Left ventricle myocardium inferior (tissue), 1 donor: ENCODE measurements at regions not wholly inside any gene's neighbourhood (a gene's known extent, or its start where the extent isn't known, plus 50 kb on each side); places are given as distances from the start of the nearest gene placed in this dataset.

Source experiments
- DNase-seq: peaks from one replicate; pipeline ENCODE4 v3.0.0-alpha.2; 2020
- H3K27ac ChIP-seq: fragments of 200-600 bp; replicated peaks from 2 replicates; pipeline ENCODE4 v1.8.0; 2021
- H3K27me3 ChIP-seq: fragments of 200-600 bp; 2 replicates; pipeline ENCODE4 v1.8.0; 2021; ENCODE audit warnings: low read depth
- H3K36me3 ChIP-seq: fragments of 200-600 bp; 2 replicates; pipeline ENCODE4 v1.8.0; 2021
- H3K4me1 ChIP-seq: fragments of 200-600 bp; 2 replicates; pipeline ENCODE4 v1.8.0; 2021
- H3K4me3 ChIP-seq: fragments of 200-600 bp; 2 replicates; pipeline ENCODE4 v1.8.0; 2021; ENCODE audit warnings: mild to moderate bottlenecking, moderate library complexity
- H3K9me3 ChIP-seq: fragments of 200-600 bp; replicated peaks from 2 replicates; pipeline ENCODE4 v1.8.0; 2021
- intact Hi-C: fragments of 100-400 bp; cut with micrococcal nuclease; formaldehyde crosslinking; loops from one replicate; pipeline ENCODE4 v1.11.0; 2022
- TF ChIP-seq, protein P1 (sequence below): fragments of 200-600 bp; IDR thresholded peaks from 2 replicates; pipeline ENCODE4 v1.8.0; 2021; ENCODE audit warnings: antibody characterized with exemption, mild to moderate bottlenecking, borderline replicate concordance
- donor health status: DM: no; HTN: yes; CAD: no; lungs with severe emphysema.

DNA sequence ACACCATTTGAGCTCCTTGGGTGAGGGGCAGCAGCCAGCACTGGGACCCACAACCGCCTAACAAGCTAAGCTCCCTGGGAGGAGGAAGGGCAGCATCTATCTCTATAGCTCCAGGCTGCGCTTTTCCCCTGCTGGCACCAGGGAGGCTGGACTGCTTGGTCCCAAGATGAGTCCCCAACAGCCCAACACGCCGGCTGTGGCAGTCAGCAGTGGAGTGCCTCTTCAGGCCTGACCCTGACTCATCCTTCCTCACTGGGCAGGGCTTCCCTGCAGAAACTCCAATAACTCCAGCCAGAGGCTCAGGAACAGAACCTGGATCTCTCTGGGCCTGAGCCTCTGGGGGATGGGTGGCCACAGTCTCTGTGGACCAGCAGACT is 113.7 kb upstream of the ADAMTS16 start:
- no peak overlapping the region for H3K4me3 ChIP-seq
- TF ChIP-seq, protein P1, sequence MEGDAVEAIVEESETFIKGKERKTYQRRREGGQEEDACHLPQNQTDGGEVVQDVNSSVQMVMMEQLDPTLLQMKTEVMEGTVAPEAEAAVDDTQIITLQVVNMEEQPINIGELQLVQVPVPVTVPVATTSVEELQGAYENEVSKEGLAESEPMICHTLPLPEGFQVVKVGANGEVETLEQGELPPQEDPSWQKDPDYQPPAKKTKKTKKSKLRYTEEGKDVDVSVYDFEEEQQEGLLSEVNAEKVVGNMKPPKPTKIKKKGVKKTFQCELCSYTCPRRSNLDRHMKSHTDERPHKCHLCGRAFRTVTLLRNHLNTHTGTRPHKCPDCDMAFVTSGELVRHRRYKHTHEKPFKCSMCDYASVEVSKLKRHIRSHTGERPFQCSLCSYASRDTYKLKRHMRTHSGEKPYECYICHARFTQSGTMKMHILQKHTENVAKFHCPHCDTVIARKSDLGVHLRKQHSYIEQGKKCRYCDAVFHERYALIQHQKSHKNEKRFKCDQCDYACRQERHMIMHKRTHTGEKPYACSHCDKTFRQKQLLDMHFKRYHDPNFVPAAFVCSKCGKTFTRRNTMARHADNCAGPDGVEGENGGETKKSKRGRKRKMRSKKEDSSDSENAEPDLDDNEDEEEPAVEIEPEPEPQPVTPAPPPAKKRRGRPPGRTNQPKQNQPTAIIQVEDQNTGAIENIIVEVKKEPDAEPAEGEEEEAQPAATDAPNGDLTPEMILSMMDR: no peak
- no peaks in the 10 kb centered on the region for H3K4me1 ChIP-seq
- peaks cover 6% of the 10 kb centered on the region for H3K9me3 ChIP-seq
- no peak overlapping the region for H3K27ac ChIP-seq
- no peak for DNase-seq
- intact Hi-C loops: no loop called here
- H3K27me3 ChIP-seq: no peaks in the 10 kb centered on the region
- H3K36me3 ChIP-seq: no peaks in the 10 kb centered on the region

GRCh38 chr5:5031665-5032064 is 108.5 kb upstream of the ADAMTS16 start:
- no peaks in the 10 kb centered on the region for H3K4me1 ChIP-seq
- H3K36me3 ChIP-seq: no peaks in the 10 kb centered on the region
- no peak overlapping the region for H3K27ac ChIP-seq
- H3K27me3 ChIP-seq: no peaks in the 10 kb centered on the region
- no peak overlapping the region for H3K4me3 ChIP-seq
- peaks cover 6% of the 10 kb centered on the region for H3K9me3 ChIP-seq
- no peak for DNase-seq
- TF ChIP-seq, protein P1: no peak
- intact Hi-C loops: no loop called here

DNA sequence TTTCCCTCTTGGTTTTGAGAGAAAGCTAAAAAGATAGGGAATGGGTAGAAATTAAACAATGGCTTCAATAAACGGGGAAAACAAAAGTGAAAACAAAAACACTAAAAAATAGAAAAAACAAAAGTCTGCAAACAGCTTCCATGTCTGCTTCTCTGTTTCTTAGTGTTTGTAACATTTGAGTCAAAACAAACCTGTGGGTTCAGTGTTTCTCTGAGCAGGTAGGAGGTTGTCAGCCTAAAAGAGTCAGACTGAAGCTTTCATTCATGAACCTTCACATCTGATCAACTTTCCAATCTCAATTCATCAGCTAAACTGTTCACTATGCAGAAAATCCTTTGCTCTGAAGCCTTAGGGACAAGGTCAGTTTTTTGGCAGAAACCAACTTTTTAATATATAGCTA is 102.5 kb upstream of the ADAMTS16 start:
- intact Hi-C loops: no loop called here
- Histone ChIP-seq H3K4me1 (no peaks in the 10 kb centered on the region), H3K27ac (no peak overlapping the region), H3K27me3 (no peaks in the 10 kb centered on the region), H3K9me3 (no peaks in the 10 kb centered on the region), H3K4me3 (no peak overlapping the region), H3K36me3 (no peaks in the 10 kb centered on the region)
- TF ChIP-seq, protein P1: no peak
- DNase-seq: no peak

DNA sequence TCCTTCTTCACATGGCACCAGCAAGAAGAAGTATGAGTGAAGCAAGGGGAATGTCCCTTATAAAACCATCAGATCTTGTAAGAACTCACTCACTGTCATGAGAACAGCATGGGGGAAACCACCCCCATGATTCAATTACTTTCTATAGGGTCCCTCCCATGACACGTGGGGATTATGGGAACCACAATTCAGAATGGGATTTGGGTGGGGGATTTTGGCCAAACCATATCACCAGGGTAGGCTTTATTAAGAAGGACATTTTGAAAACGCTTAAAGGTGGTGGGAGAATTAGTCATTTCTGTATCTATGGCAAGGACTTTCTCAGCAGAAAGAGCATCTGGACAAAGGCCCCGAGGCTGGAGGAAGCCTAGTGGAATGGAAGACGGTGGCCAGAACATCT is 100.2 kb upstream of the ADAMTS16 start:
- no peak for DNase-seq
- H3K4me1 ChIP-seq: no peaks in the 10 kb centered on the region
- H3K27me3 ChIP-seq: no peaks in the 10 kb centered on the region
- no peak overlapping the region for H3K4me3 ChIP-seq
- no peaks in the 10 kb centered on the region for H3K9me3 ChIP-seq
- intact Hi-C loops: no loop called here
- no peaks in the 10 kb centered on the region for H3K36me3 ChIP-seq
- H3K27ac ChIP-seq: no peak overlapping the region
- TF ChIP-seq, protein P1: no peak

- Histone ChIP-seq H3K27ac (no peak overlapping the region), H3K4me1 (no peaks in the 10 kb centered on the region), H3K27me3 (no peaks in the 10 kb centered on the region), H3K4me3 (no peak overlapping the region), H3K36me3 (no peaks in the 10 kb centered on the region), H3K9me3 (no peaks in the 10 kb centered on the region)
- TF ChIP-seq, protein P1: no peak
- intact Hi-C loops: no loop called here
- DNase-seq: no peak
These were observed 99.4 kb upstream of the ADAMTS16 start for GRCh38 chr5:5040712-5041111.

- intact Hi-C loops: no loop called here
- TF ChIP-seq, protein P1: no peak
- no peaks in the 10 kb centered on the region for H3K36me3 ChIP-seq
- no peaks in the 10 kb centered on the region for H3K27me3 ChIP-seq
- H3K4me1 ChIP-seq: no peaks in the 10 kb centered on the region
- H3K9me3 ChIP-seq: no peaks in the 10 kb centered on the region
- H3K4me3 ChIP-seq: no peak overlapping the region
- no peak for DNase-seq
- H3K27ac ChIP-seq: no peak overlapping the region
These were observed 97.3 kb upstream of the ADAMTS16 start for GRCh38 chr5:5042806-5043205.
